DOHH2 (cell line): ENCODE measurements at regions not wholly inside any gene's neighbourhood (a gene's known extent, or its start where the extent isn't known, plus 50 kb on each side); places are given as distances from the start of the nearest gene placed in this dataset.

Experiments used
- EZH2phosphoT487 ChIP-seq: fragments of 200-600 bp; sonication (generic); IDR thresholded peaks from 2 replicates; pipeline ENCODE4 v1.6.1; 2017; ENCODE audit warnings: borderline replicate concordance, mild to moderate bottlenecking, antibody characterized with exemption, low read length, moderate library complexity, mixed read lengths
- TF ChIP-seq, protein P1 (sequence below): fragments of 200-600 bp; sonication (generic); IDR thresholded peaks from one replicate; pipeline ENCODE4 v1.5.1; 2014; ENCODE audit warnings: antibody characterized with exemption, mild to moderate bottlenecking, low read depth, low read length; ENCODE audit not compliant: poor library complexity, severe bottlenecking

DNA sequence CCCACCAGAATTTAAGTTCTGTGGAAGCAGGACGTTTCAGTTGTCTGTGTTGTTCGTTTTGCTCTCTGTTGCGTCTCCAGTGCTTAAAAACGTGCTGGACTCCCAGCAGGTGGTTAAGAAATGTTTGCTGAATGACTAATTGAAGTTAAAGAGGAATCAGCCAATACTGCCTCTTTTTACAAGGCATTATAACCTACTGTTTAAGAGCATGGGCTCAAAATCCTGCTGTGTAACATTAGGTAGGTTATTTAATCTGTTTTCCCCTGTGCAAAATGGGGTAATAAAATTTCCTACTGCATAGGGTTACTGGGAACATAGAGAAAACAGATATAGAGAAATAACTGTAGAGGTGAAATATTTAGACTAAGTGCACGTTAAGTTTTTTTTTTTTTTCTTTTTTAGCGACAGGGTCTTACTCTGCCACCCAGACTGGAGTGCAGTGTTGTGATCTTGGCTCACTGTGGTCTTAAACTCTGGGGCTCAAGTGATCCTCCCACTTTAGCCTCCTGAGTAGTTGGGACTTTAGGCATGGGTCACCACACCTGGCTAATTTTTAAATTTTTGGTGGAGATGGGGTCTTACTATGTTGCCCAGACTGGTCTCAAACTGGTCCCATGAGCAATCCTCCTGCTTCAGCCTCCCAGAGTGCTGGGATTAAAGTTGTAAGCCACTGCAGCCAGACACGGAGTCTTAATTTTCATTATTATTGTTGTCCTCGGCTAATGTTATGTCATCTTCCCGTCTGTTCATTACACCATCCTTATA lies 139.4 kb upstream of the PRICKLE1 start:
- TF ChIP-seq, protein P1, sequence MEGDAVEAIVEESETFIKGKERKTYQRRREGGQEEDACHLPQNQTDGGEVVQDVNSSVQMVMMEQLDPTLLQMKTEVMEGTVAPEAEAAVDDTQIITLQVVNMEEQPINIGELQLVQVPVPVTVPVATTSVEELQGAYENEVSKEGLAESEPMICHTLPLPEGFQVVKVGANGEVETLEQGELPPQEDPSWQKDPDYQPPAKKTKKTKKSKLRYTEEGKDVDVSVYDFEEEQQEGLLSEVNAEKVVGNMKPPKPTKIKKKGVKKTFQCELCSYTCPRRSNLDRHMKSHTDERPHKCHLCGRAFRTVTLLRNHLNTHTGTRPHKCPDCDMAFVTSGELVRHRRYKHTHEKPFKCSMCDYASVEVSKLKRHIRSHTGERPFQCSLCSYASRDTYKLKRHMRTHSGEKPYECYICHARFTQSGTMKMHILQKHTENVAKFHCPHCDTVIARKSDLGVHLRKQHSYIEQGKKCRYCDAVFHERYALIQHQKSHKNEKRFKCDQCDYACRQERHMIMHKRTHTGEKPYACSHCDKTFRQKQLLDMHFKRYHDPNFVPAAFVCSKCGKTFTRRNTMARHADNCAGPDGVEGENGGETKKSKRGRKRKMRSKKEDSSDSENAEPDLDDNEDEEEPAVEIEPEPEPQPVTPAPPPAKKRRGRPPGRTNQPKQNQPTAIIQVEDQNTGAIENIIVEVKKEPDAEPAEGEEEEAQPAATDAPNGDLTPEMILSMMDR: no peak
- no peak for TF ChIP-seq EZH2phosphoT487
